Right atrium auricular region (tissue), 2 donors: ENCODE measurements at regions not wholly inside any gene's neighbourhood (a gene's known extent, or its start where the extent isn't known, plus 50 kb on each side); places are given as distances from the start of the nearest gene placed in this dataset.

Source experiments
- DNase-seq: peaks from one replicate; pipeline ENCODE4 v3.0.0-alpha.2; 2019; ENCODE audit warnings: low spot score
- H3K27ac ChIP-seq, 2 donors: fragments of 200-600 bp; sonication (generic); 1 replicate in 1 of 2; 2 replicates in 1 of 2; pipeline ENCODE4 v1.5.1; 2016 to 2019
- H3K27me3 ChIP-seq, 2 donors: fragments of 200-600 bp; sonication (generic); one replicate each; pipeline versions ENCODE4 v1.5.1 to v1.6.0; 2017 to 2019
- H3K36me3 ChIP-seq: fragments of 200-600 bp; sonication (generic); one replicate; pipeline ENCODE4 v1.5.1; 2016
- H3K4me1 ChIP-seq, 2 donors: fragments of 200-600 bp; sonication (generic); one replicate each; pipeline versions ENCODE4 v1.5.1 to v1.6.0; 2017 to 2019
- H3K4me3 ChIP-seq, 2 donors: fragments of 200-600 bp; sonication (generic); 1 replicate in 1 of 2; 2 replicates in 1 of 2; pipeline ENCODE4 v1.5.1; 2017 to 2019; ENCODE audit warnings: mild to moderate bottlenecking in 1 of 2, moderate library complexity in 1 of 2
- H3K9me3 ChIP-seq, 2 donors: fragments of 200-600 bp; sonication (generic); one replicate each; pipeline ENCODE4 v1.5.1; 2019
- TF ChIP-seq, protein P1 (sequence below), 2 donors: fragments of 200-600 bp; sonication (generic); IDR thresholded peaks; one replicate each; pipeline ENCODE4 v1.5.1; 2019; ENCODE audit warnings: antibody characterized with exemption in 2 of 2

DNA sequence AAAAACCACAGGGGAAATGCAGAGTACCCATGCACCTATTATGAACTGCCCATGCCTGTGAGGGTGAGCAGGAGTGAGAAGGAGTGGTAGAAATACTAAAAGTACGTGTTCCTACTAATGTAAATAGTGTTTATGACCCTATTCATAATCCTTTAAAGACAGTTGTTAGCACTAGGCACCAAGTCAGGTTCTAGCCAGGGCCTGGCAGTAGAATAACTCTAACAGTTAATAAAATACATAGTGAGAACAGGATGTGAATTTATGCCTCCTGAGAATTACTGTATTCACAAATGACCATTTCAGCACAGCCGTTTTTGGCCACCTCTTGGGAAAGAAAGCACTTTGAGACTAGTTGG, 103.2 kb upstream of the TARS1 start:
- TF ChIP-seq, protein P1, sequence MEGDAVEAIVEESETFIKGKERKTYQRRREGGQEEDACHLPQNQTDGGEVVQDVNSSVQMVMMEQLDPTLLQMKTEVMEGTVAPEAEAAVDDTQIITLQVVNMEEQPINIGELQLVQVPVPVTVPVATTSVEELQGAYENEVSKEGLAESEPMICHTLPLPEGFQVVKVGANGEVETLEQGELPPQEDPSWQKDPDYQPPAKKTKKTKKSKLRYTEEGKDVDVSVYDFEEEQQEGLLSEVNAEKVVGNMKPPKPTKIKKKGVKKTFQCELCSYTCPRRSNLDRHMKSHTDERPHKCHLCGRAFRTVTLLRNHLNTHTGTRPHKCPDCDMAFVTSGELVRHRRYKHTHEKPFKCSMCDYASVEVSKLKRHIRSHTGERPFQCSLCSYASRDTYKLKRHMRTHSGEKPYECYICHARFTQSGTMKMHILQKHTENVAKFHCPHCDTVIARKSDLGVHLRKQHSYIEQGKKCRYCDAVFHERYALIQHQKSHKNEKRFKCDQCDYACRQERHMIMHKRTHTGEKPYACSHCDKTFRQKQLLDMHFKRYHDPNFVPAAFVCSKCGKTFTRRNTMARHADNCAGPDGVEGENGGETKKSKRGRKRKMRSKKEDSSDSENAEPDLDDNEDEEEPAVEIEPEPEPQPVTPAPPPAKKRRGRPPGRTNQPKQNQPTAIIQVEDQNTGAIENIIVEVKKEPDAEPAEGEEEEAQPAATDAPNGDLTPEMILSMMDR (IDR thresholded peaks at IDR 0.05), result no peak
- H3K4me1 ChIP-seq, result no peaks in the 10 kb centered on the region
- no peak overlapping the region for H3K27ac ChIP-seq

DNA sequence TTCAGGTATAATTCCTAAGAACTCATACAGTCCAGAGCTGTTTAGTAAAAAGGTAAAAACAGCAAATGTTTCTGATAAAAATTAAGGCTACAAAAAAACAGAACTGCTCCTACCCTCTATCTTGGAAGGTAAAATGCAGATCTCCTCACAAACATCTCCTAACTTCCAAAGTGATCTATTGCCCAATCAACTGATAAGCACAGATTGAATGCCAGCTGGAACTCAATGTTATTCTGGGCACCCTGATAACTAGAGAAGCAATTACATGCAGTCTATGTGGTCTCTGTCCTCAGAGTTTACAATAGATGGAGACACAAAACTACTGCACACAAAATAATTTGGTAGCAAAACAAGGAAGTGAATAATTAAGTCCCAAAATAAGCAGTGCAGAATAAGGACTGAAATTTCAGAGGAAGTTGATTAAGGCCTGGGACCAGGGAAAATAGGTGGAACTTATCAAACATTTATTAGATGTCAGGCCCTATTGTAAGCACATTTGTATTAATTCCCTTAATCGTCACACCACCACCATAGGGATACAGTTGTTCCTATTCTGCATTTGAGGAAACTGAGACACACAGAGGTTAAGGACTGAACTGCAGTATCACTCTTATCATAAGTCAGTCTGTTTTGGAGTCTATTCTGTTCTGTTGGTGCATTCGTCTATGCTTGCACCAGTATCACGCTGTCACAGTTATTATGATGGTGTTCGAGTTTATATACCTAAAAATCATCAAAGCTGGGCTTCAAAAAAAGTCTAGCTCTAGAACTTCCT, 102.2 kb upstream of the TARS1 start:
- TF ChIP-seq, protein P1 (IDR thresholded peaks at IDR 0.05), result no peak
- Histone ChIP-seq H3K4me1 (no peaks in the 10 kb centered on the region), H3K4me3 (no peak overlapping the region), H3K36me3 (no peaks in the 10 kb centered on the region), H3K9me3 (no peaks in the 10 kb centered on the region), H3K27ac (no peak overlapping the region), H3K27me3 (no peaks in the 10 kb centered on the region)
- no peak for DNase-seq

More for the DNA sequence above, 103.2 kb upstream of the TARS1 start:
- Histone ChIP-seq H3K27me3 (no peaks in the 10 kb centered on the region), H3K36me3 (no peaks in the 10 kb centered on the region), H3K9me3 (no peaks in the 10 kb centered on the region), H3K4me3 (no peak overlapping the region)
- DNase-seq, result no peak

DNA sequence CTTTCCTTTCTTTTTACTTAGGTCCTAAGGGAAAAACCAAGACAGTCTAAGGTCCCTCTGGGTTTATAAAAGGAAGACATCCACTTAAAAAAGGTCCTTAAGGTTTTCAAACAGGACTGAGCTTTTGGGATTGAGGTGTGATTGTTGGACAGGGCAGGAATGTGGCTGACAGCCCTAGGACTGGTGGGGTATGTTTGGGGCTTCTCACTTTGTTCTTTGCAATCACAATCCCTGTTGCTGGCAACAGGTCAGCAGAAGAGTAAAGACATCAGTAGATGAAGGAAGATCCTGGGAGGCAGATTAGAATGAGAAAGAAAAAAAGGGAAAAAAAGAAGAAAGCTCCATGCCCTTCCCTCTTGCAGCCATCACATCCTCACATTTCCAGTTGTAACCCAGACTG, 101.4 kb upstream of the TARS1 start:
- H3K4me3 ChIP-seq, result no peak overlapping the region
- no peak overlapping the region for H3K27ac ChIP-seq
- H3K36me3 ChIP-seq, result no peaks in the 10 kb centered on the region
- no peak for DNase-seq
- TF ChIP-seq, protein P1 (IDR thresholded peaks at IDR 0.05), result no peak
- H3K9me3 ChIP-seq, result no peaks in the 10 kb centered on the region
- no peaks in the 10 kb centered on the region for H3K27me3 ChIP-seq
- no peaks in the 10 kb centered on the region for H3K4me1 ChIP-seq

DNA sequence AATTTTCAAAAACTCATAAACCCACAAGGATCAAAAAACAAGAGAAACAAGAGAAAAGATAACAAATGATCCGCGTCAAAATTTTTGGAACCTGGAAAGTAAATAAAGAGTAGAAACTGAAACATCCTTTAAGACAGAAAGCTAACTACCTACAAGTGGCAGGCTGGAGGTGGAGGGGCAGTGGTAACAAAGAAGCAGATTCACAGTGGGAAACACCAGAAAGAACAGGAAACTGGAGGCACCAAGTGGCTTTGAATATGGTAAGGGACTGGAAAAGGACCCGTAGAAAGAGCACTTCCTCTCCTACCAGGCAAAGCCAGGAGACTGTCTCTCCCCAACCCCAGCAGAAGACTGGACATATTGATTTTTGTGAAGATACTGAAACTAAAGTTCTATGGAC, 100.6 kb upstream of the TARS1 start:
- Histone ChIP-seq H3K9me3 (no peaks in the 10 kb centered on the region), H3K27ac (no peak overlapping the region)

DNA sequence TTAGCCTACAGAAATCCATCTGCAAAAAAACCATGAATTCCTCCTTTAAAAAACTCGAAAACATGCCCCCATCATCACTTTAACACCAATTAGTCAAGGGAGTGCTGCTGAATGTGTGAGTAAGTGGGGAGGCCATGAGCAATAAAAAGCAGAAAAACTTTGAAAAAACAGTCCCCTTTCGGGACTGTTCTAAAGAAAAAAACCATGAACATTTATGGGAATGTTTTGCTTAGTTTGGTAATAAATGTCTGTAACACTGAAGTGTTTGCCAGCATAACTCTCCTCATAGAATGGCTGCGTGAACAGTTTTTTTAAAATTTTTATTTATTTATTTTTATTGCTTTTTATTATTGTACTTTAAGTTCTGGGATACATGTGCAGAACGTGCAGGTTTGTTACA, 99.4 kb upstream of the TARS1 start:
- Histone ChIP-seq H3K36me3 (no peaks in the 10 kb centered on the region), H3K9me3 (no peaks in the 10 kb centered on the region), H3K4me1 (no peaks in the 10 kb centered on the region), H3K27ac (no peak overlapping the region), H3K27me3 (no peaks in the 10 kb centered on the region), H3K4me3 (no peak overlapping the region)
- no peak for DNase-seq
- TF ChIP-seq, protein P1 (IDR thresholded peaks at IDR 0.05), result no peak

More for the DNA sequence above, 100.6 kb upstream of the TARS1 start:
- TF ChIP-seq, protein P1 (IDR thresholded peaks at IDR 0.05), result no peak
- no peak for DNase-seq
- Histone ChIP-seq H3K4me1 (no peaks in the 10 kb centered on the region), H3K36me3 (no peaks in the 10 kb centered on the region), H3K27me3 (no peaks in the 10 kb centered on the region), H3K4me3 (no peak overlapping the region)
